Medulla oblongata (tissue), 1 donor: ENCODE measurements at regions not wholly inside any gene's neighbourhood (a gene's known extent, or its start where the extent isn't known, plus 50 kb on each side); places are given as distances from the start of the nearest gene placed in this dataset.

Source experiments
- DNase-seq: peaks from one replicate; pipeline ENCODE4 v3.0.0-alpha.2; 2015; ENCODE audit errors: extremely low spot score

DNA sequence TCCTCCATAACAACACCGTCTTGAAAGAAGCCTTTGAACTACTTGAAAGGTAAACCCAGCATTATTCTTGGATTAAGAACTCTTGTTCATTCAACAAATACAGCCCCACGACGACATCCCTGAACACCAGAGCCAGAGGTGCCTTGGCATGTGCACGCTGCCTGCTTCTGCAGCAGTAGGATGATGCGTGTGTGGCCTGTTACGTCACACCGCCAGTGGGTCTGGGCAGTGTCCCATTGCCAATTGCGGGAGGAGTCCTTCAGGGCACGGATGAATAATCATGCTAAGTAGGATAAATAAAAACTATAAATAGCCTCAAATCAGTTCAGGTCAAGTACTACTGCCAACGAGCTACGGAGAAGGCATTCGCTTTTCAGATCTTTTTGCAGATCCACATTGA lies 380.5 kb downstream of the SHANK2 start:
- DNase-seq: no peak

DNA sequence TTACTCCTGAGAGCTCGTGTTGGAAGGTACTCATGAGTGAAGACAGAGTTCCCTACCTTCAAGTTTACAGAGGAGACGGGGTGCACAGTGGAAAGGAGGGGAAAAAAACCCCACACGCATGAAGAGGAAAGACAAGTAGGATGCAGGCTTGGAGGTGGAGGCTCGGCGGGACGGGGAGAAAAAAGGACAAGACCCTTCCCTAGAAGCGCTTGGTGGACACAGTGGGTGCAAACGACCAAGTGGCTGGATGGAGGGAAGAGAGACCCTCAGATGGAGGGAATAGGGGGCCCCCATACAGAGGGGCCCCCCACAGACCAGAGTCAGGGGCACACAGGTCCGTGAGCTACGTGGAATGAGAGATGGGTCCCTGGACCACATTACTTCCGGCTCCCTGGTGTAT lies 380.1 kb downstream of the SHANK2 start:
- DNase-seq: no peak

DNA sequence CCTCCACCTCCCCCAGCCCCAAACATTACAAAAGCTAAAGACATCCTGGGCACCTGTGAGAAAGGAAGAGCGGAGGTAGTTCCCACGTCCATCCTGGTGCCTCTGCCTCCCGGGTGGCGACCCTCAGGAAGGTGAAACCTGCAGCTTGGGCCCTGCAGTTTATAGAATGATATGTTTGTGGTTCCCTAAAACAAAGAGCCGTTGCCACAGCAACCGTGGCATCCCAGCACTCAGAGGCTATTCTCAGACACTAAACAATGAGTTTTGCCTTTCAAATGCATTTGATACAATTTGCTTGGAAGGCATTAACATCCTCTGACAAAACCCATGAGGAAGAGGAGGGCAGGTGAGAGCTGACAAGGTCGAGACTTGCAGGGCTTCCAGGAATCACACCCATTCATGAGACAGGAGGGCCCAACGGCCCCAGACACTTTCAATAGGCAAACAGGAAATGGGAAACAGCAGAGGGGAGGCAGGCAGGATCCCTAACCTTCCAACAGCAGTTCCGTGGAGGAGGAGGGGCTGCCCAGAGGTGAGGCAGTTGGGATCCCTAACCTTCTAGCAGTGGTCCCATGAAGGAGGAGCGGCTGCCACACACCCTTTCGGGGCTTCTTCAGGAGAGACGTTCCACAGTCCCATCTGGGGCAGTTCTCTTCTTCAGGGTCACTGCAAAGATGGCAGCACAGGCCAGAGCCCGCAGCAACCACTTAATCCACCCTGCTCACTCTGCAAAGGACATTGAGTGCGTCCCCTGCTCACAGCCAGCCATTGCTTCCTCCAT lies 379.2 kb downstream of the SHANK2 start:
- no peak for DNase-seq

DNA sequence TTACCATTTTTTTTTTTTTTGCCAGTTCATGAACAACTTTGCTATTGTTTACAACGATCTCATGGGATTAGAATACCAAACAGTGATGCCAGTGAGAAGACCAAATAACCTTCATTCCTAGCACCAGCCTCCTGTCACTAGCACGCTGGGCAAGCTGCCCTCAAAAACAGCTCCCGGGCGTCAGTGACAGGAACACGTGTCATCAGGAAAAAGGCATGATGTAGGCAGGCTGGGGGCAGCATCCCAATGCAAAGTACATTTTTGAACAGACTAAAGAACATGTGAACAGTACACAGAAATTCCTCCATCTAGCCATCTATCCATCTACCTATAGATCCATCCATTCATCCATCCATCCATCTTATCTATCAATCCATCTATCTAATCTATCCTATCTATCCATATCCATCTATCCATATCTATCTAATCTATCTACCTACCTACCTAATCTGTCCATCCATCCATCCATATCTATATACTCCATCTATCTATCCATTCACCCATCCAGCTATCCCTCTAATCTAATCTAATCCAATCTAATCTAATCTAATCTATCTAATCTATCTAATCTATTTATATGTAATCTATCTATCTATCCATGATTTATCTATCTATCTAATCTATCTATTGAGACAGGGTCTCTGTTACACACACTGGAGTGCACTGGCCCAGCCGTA lies 378.5 kb downstream of the SHANK2 start:
- DNase-seq: no peak

DNA sequence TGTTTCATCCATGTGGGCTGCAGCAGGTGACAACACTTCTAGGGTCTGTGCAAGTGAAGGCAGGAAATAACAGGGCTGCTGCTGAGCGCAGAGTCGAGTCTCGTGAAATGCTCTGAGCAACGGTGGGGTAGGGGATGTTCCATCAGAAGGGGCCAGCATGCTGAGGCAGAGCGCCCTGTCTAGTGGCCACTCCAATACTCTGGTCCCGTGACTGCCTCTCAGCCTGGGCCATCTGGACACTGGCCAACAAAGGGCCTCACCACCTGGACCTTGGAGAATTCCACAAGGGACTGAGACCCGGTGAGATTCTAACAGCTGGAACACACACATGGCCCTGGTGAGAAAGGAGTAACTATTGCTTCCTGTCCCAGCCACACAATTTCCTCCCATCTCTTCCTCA lies 375.7 kb downstream of the SHANK2 start:
- DNase-seq: no peak

DNA sequence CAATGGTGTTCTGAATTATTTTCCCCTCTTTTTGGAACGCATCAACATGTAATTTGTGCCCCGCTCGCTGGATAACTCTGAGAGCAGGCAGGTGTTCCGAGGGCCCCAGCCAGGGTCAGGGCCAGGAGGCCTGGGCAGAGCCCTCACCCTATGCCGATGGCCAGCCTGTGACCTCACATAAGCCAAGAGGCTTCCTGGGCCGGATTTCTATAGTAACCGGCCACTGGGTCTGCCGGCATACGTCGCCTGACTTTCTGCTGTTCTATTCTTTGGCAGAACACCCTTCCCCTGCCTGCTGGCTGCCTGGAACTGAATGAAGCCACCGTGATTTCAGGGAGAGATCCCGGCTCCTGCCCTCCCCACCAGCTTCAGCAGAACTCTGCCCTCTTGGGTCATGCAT lies 375.2 kb downstream of the SHANK2 start:
- DNase-seq: no peak

DNA sequence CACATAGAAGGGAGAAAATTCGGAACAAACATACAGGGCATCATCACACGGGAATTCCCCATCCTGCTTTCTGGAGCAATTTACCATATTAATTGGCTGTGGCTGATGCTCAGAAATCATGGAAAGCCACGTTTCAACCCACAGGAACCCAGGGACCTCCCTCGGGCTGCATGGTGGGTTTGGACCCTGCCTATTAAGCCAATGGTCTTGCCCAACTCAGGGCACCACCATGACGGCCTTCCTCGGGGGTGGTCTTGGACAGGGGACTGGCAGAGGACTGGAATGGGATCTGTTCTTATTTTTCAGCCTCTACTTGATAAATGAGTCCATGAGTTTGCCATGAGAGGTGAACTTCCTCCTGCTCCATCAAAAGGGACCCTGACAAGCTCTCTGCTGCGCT lies 374.0 kb downstream of the SHANK2 start:
- no peak for DNase-seq

DNA sequence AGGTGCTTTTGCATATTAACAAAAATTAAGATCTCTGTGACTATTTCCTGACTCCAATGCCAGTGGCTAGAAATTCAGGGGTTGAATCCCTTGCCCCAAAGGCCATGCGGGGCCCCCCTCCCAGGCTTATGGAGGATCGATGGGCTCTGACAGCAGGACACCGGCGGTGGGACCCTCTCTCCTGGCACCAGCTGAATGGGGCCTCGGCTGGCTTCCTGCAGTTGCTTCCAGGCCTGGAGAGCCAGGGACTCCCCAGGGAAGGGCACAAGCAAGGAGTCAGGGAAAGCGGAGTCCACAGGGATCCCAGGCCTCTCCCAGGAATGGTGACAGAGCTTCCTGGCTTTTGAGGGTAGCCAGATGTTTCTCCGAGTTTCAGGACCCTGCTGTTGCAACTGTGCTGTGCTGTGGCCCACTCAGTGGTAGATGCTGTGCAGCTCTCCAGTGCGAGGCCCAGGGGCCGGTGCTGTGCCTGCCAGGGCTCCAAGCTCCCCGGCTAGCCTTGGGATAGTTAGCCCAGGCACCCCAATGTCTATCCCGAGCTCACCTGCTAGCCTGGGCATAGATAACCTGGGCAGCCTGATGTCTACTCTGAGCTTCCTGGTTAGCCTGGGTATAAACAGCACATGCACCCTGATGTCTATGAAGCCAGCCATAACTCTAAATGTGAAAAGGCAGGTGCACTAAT lies 372.6 kb downstream of the SHANK2 start:
- no peak for DNase-seq

DNA sequence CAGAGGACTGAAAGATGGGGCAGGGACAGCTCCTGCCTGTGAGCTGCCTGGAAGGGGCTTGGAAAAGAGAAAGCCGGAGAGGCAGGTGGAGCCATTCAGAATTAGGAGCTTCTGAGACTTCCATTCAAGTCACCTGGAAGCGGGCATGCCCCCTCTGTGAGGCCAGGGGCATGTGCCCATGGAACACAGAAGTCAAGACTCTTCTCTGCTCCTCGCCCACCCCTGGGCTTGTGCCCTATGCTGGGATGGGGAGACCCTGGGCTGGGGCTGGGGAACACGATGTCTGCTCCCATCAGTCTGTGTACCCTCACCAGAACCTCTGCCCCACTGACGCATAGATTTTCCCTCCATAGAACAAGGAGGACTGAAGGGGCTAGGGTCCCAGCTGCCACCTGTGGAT lies 372.0 kb downstream of the SHANK2 start:
- no peak for DNase-seq

DNA sequence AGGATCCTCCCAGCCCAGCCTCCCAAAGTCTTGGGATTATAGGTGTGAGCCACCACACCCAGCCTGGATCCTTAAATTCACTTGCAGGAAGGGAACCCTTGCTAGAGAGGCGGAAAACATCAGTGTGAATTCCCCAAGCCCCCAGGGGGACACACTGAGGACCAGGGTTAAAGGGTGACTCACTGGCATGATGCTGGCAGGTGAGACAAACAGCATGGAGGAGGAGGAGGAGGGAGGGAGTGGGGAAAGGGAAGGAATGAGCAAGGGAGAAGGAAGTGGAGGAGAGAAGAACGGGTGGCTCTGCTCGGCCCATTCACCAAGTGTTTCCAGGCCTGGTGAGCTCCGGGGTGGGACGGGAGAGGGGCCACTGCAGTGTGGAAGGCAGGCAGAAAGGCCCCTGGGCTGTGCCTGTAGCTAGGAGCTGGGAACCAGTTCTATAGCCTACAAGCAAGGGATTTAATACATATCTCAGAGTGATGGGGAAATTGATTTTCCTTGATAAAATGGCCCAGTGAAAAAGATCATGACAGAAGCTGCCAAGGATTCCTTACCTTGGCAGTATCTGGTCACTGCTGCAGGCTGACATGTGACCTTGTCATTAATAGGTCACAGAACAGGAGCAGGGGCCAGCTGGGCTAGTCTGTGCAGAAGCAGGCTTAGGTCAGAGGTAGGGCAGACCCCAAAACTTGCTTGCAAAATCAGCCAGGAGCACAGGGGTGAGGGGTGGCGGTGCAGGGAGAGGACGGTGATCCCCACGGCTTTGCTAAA lies 370.2 kb downstream of the SHANK2 start:
- DNase-seq: no peak

DNA sequence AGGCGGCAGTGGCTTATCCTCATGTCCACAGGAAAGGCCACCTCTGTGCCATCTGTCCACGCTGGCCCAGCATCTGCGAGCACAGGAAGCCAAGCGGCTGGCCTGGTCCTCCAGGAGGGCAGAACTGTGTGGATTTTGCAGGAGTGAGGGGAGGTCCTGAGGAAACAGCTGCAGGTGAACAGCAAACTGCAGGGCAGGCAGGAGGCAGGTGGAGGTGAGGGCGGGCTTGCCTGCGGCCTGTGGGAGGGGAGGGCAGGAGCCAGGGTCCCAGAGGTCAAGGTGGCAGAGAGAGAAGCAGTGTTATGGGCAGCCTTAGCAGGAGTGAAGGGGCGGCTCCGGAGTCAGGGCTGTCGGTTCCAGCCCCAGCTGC lies 369.7 kb downstream of the SHANK2 start:
- DNase-seq: no peak

DNA sequence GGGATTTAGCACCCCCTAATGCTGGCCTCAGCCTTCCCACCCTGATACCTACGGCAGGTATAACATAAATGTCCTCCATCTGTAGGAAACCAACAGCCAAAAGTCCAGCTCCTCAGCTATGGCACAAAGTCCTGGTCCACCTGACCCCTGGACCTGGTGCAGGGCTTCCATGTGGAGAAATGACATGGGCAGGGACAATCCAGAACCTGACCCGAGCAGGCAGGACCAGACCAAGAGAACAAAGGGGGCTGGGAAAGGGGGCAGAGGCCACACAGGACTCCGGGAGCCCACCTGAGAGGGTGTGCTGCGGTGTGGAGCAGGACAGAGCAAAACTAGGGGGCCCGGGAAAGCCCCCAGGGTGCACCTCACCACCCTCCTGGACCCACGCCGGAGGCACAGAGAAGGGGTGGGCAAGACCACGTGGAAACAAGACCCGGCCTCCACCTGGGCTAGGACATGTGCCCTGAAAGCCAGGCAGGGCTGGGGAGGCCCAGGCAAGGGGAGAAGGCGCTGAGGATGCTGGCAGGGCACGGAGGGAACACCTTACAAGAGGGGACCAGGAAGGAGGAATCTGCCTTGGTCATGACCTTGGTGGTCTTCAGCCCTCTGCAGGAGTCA lies 368.9 kb downstream of the SHANK2 start:
- no peak for DNase-seq

DNA sequence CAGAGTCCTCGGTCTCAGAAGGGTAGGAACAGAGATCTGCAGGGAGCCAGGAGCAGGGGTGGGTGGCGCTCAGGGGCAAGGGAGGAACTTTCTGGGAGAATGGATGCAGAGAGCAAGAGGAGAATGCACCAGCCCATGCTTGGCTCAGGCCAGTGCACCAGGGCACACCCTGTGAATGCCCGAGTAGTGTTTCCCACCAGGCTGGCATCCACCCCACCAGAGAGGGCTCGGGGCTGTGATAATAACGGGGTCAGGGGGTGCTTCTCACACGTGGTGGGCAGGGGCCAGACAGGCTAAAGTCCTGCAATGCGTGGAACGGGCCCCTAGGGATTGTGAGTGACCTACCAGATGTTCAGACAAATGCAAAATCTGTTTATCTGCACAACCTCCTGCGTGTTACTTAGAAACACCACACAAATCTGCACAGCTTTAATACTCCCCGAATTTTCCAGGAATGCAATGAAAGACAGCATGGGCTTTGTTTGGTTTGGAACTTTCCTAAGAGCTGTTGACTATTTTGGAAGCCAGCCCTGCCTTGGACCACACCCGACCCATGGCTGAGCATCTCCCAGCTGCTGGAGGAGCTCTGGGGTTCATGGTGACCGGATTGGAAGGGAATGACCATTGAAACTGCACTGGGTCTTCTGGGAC lies 368.3 kb downstream of the SHANK2 start:
- no peak for DNase-seq

DNA sequence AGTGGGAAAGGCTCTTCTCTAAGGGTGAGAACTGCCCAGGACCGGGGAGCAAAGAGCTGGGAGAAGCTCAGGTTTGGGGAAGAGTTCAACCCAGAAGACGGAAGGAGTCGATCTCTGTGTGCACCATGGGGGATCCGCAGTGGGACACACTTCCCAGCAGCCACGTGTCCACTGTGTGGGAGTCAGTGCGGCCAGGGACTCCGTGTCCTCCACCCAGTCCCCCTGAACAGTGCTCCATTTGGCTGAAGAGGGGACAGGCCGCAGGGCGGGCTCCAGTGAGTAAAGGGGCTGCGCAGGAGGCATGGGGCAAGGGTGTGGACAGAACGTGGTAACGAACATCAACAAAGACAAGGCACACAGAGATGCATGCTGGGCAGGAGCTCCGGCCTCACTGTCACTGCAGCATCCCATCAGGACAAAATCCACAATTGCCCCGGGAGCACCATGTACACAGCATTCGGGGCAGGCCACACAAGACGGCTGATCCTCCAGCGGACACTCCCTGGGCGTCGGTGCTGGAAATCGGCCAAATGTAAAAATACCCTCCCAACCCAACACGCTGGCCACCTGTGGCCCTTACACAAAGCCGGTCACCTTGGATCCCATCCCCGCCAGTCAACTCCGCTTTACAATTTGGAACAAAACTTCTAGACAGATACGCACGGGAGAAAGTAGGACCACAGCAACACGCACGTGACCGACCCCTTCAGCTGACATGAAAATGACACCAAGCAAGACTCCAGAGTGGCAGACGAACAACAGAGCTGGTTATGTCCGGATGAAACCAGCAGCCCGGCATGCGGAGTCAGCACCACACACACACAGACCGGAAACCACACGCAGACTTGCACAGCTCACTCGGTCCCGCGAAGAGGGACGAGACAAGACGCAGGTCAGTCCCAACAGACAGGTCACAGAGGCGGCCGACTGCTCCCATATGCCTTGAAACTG lies 366.8 kb downstream of the SHANK2 start:
- no peak for DNase-seq

DNA sequence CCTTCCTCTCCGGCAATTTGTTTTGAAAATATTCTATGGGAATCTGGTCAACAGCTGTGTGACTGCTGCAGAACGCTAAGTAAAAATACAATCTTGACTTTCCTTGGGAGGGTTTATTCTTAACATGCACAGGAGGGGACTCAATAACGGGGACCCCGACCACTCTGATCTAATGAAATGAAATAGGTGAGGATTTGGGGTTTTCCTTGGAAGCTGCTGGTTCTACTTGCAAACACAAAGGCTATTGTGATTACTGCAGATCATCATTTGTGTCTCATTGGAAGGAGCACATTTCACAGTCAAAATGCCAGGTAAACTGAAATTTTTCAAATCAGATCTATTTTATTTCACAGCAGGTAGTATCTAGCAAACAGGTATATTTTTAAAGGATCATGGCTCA lies 366.1 kb downstream of the SHANK2 start:
- no peak for DNase-seq

DNA sequence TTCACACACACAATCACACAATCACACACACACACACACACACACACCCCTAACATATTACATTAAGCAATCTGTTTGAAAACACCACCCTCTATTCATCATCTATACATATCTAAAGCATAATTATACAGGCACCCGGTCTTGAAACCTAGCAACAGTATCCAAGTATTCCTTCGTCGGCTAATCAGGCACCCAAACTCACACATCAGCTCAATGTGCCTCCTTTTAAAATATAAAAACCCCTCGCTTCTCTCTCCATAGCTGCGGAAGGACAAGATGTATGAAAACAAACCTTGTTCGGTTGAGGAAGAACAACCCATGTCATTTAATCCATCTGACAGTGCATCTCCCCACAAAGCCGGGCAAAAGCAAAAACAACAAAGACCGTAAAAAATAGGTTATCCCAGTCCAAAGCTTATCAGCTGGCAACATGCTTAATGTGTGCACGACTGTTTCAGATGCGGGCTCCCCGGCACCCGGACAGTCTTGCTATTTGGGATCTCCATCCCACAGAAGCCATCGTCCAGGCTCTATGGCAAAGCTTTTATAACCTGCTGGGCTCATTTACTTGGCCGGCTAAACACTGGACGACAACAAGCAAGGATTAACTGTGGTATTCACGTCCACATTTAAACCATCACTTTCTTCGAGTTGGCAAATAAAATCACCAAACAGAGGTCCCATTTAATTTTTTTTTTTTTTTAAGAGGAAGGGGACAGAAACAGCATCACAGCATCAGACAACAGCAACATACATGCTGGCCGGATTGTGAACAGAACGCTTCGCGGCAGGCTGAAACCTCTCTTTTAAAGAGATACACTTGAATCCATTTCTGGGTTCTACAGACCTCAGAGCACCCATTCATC lies 365.5 kb downstream of the SHANK2 start:
- no peak for DNase-seq

DNA sequence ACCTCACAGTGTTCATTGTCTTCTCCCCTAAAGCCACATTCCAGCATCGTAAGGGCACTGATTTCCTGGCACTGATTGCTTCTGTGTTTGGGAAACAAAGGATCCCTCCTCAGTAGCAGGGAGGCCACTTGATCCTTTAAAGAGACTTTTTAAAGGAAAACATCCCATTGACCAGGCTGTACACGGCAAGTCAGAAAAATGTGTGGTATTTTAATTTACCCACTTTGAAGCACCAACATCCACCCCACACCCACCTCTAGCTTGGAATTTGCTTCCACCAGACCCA lies 364.9 kb downstream of the SHANK2 start:
- DNase-seq: no peak

DNA sequence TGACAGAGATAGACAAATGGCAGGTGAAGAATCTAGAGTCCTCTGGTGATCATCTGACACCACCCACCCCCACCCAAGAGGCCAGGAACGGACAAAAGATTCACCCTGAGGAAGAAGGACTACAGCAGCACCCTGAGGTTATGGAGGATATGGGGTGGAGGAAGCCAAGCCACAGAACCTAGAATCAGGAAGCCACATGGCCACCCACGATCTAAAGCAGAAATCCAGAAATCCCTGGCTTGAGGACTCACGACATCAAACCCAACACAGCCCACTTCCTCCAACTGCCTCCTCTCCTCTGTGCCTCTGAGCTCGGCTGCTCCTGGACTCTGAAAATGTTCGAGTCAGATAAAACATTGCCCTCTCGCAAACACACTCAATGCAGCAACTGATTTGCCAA lies 364.3 kb downstream of the SHANK2 start:
- no peak for DNase-seq

DNA sequence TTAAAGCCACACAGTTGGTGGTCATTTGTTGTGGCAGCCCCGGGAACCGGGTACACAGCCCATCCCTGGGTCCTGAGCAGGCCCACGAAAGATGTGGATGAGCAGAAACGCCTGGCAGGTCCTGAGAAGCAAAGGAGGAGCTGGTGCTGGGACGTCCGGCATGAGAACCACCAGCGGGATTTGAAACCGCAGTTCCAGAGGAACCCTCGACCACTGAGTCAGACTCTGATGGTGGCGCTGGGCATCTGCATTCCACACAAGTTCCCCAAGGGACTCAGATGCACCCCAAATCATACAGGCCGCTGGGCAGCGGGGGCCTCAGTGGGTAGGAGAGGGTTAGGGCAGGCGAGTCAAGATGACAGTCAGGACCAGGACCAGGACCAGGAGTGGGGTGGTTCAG lies 363.0 kb downstream of the SHANK2 start:
- no peak for DNase-seq
